Thoracic aorta (tissue), 2 donors: ENCODE measurements at regions not wholly inside any gene's neighbourhood (a gene's known extent, or its start where the extent isn't known, plus 50 kb on each side); places are given as distances from the start of the nearest gene placed in this dataset.

Experiments used
- ATAC-seq: fragments of 150-250 bp; one replicate; pipeline ENCODE4 v1.8.0; 2017; ENCODE audit warnings: low read depth; ENCODE audit not compliant: insufficient number of reproducible peaks, low FRiP score
- DNase-seq: peaks from one replicate; pipeline ENCODE4 v3.0.0-alpha.2; 2020; ENCODE audit warnings: low spot score
- H3K27ac ChIP-seq, 2 donors: fragments of 200-600 bp; sonication (generic); 1 replicate in 1 of 2; 2 replicates in 1 of 2; pipeline ENCODE4 v1.5.1; 2016; ENCODE audit warnings: mild to moderate bottlenecking in 2 of 2, moderate library complexity in 2 of 2
- H3K27me3 ChIP-seq: fragments of 200-600 bp; sonication (generic); replicated peaks from 2 replicates; pipeline ENCODE4 v1.6.0; 2016; ENCODE audit warnings: mild to moderate bottlenecking; ENCODE audit not compliant: insufficient read depth
- H3K36me3 ChIP-seq: fragments of 200-600 bp; sonication (generic); one replicate; pipeline ENCODE4 v1.5.1; 2016
- H3K4me1 ChIP-seq, 2 donors: fragments of 200-600 bp; sonication (generic); 1 replicate in 1 of 2; 2 replicates in 1 of 2; pipeline versions ENCODE4 v1.5.1 to v1.6.0; 2016; ENCODE audit warnings: low read depth in 2 of 2, mild to moderate bottlenecking in 1 of 2; ENCODE audit not compliant: control insufficient read depth in 1 of 2
- H3K4me3 ChIP-seq: fragments of 200-600 bp; sonication (generic); 2 replicates; pipeline ENCODE4 v1.5.1; 2016; ENCODE audit warnings: mild to moderate bottlenecking
- H3K9me3 ChIP-seq: fragments of 200-600 bp; sonication (generic); 2 replicates; pipeline ENCODE4 v1.5.1; 2016
- CTCF ChIP-seq: fragments of 200-600 bp; sonication (generic); IDR thresholded peaks from one replicate; pipeline ENCODE4 v1.5.1; 2019; ENCODE audit warnings: antibody characterized with exemption

GRCh38 chr9:38133595-38133994 lies 64.6 kb upstream of the SHB start:
- Histone ChIP-seq H3K9me3 (no peaks in the 10 kb centered on the region), H3K27ac (no peak overlapping the region), H3K4me3 (no peak overlapping the region), H3K27me3 (no peaks in the 10 kb centered on the region), H3K36me3 (no peaks in the 10 kb centered on the region), H3K4me1 (no peaks in the 10 kb centered on the region)
- ATAC-seq (no peak), DNase-seq (no peak)
- no peak for TF ChIP-seq CTCF

GRCh38 chr9:38132956-38133355 lies 63.9 kb upstream of the SHB start:
- H3K27ac ChIP-seq, result no peak overlapping the region
- H3K27me3 ChIP-seq, result no peaks in the 10 kb centered on the region
- ATAC-seq (no peak), DNase-seq (no peak)
- TF ChIP-seq CTCF, result no peak
- no peaks in the 10 kb centered on the region for H3K9me3 ChIP-seq
- no peaks in the 10 kb centered on the region for H3K36me3 ChIP-seq
- H3K4me1 ChIP-seq, result no peaks in the 10 kb centered on the region
- no peak overlapping the region for H3K4me3 ChIP-seq

- no peaks in the 10 kb centered on the region for H3K36me3 ChIP-seq
- ATAC-seq, result no peak
- H3K9me3 ChIP-seq, result no peaks in the 10 kb centered on the region
- H3K27ac ChIP-seq, result no peak overlapping the region
- no peak for TF ChIP-seq CTCF
- no peak overlapping the region for H3K4me3 ChIP-seq
- no peaks in the 10 kb centered on the region for H3K27me3 ChIP-seq
- H3K4me1 ChIP-seq, result no peaks in the 10 kb centered on the region
- no peak for DNase-seq
These were observed 62.7 kb upstream of the SHB start for GRCh38 chr9:38131729-38132128.

GRCh38 chr9:38130724-38131123 lies 61.7 kb upstream of the SHB start:
- no peaks in the 10 kb centered on the region for H3K9me3 ChIP-seq
- DNase-seq (no peak), ATAC-seq (no peak)
- TF ChIP-seq CTCF, result no peak
- H3K27ac ChIP-seq, result no peak overlapping the region
- no peaks in the 10 kb centered on the region for H3K27me3 ChIP-seq
- no peaks in the 10 kb centered on the region for H3K4me1 ChIP-seq
- no peak overlapping the region for H3K4me3 ChIP-seq
- H3K36me3 ChIP-seq, result no peaks in the 10 kb centered on the region

- Histone ChIP-seq H3K27ac (no peak overlapping the region), H3K4me3 (no peak overlapping the region), H3K36me3 (no peaks in the 10 kb centered on the region), H3K27me3 (no peaks in the 10 kb centered on the region), H3K4me1 (no peaks in the 10 kb centered on the region), H3K9me3 (no peaks in the 10 kb centered on the region)
- TF ChIP-seq CTCF, result no peak
- ATAC-seq (no peak), DNase-seq (no peak)
These were observed 60.3 kb upstream of the SHB start for GRCh38 chr9:38129366-38129765.
